Middle frontal gyrus (tissue), 1 donor: ENCODE measurements at regions not wholly inside any gene's neighbourhood (a gene's known extent, or its start where the extent isn't known, plus 50 kb on each side); places are given as distances from the start of the nearest gene placed in this dataset.
"Not testable (repeated sequence)": the region's sequence is repeated elsewhere in the genome, so short reads cannot be mapped to it uniquely, and the experiment has no call there.

Source experiments
- DNase-seq: peaks from one replicate; pipeline ENCODE4 v3.0.0-alpha.2; 2015; ENCODE audit warnings: low spot score; ENCODE audit errors: extremely low spot score

GRCh38 chr3:101913168-101913567, 63.9 kb downstream of the NFKBIZ start:
- DNase-seq: no peak

GRCh38 chr3:101917761-101918160, 68.4 kb downstream of the NFKBIZ start:
- not testable (repeated sequence) for DNase-seq

- not testable (repeated sequence) for DNase-seq
These were observed 72.9 kb downstream of the NFKBIZ start for GRCh38 chr3:101922151-101922725.

- DNase-seq: not testable (repeated sequence)
These were observed 75.3 kb downstream of the NFKBIZ start for GRCh38 chr3:101924621-101925020.

GRCh38 chr3:101925124-101925523, 75.8 kb downstream of the NFKBIZ start:
- DNase-seq: not testable (repeated sequence)

GRCh38 chr3:101925564-101925963, 76.2 kb downstream of the NFKBIZ start:
- DNase-seq: no peak

- DNase-seq: no peak
These were observed 77.3 kb downstream of the NFKBIZ start for GRCh38 chr3:101926594-101927105.

- DNase-seq: no peak
These were observed 79.6 kb downstream of the NFKBIZ start for GRCh38 chr3:101928890-101929289.

GRCh38 chr3:101931081-101931480, 81.8 kb downstream of the NFKBIZ start:
- no peak for DNase-seq

- DNase-seq: no peak
These were observed 83.2 kb downstream of the NFKBIZ start for GRCh38 chr3:101932326-101933068.

GRCh38 chr3:101936419-101937356, 87.4 kb downstream of the NFKBIZ start:
- peak; percentile 15 for DNase-seq

- DNase-seq: no peak
These were observed 89.0 kb downstream of the NFKBIZ start for GRCh38 chr3:101938262-101938847.

- DNase-seq: no peak
These were observed 90.2 kb downstream of the NFKBIZ start for GRCh38 chr3:101939361-101940049.

- DNase-seq: no peak
These were observed 91.4 kb downstream of the NFKBIZ start for GRCh38 chr3:101940521-101941317.

GRCh38 chr3:101941318-101942040, 92.2 kb downstream of the NFKBIZ start:
- no peak for DNase-seq

GRCh38 chr3:101942356-101942755, 93.0 kb downstream of the NFKBIZ start:
- no peak for DNase-seq

- DNase-seq: no peak
These were observed 93.7 kb downstream of the NFKBIZ start for GRCh38 chr3:101943029-101943428.

GRCh38 chr3:101944308-101944707, 95.0 kb downstream of the NFKBIZ start:
- DNase-seq: no peak

- DNase-seq: no peak
These were observed 96.7 kb downstream of the NFKBIZ start for GRCh38 chr3:101945980-101946379.
